ENCODE measurements at regions not wholly inside any gene's neighbourhood (a gene's known extent, or its start where the extent isn't known, plus 50 kb on each side); places are given as distances from the start of the nearest gene placed in this dataset.
"Not testable (repeated sequence)": the region's sequence is repeated elsewhere in the genome, so short reads cannot be mapped to it uniquely, and the experiment has no call there.

DNA sequence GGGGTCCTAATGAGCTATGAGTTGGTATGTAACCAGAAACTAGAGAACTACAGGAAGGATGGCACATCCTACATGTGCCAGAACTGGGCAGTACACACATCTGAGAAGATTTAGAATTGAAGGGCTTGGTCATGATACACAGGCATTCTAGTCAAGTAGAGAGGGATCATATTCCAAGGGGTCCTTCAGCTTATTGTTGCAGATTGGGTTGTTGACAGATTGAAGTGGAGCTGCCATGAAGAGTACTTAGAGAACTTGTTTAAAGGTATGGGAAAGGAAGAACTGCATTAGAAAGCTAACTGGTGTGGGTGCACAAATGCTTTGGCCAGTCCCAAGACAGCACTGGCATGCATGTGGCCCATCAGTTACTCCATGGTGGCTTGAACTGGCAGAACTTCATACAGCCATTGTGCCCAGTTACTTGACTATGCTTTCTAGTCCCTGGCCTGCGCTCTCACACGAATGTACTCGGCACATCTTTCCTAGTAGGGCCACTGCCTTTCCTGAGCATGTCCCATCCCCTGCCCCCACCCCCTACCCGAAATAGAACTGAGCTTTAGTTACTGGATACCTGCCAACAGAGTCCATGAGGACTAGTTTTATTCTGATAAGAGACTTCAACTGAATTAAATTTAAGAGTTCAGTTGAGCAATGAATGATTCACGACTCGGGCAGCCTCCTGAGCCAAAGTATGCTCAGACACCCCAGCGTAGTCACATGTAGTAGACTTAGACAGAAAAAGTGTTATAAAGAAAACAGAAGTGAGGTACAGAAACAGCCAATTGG lies 64.0 kb downstream of the CCNG2 start:
- no peak for DNase-seq

DNA sequence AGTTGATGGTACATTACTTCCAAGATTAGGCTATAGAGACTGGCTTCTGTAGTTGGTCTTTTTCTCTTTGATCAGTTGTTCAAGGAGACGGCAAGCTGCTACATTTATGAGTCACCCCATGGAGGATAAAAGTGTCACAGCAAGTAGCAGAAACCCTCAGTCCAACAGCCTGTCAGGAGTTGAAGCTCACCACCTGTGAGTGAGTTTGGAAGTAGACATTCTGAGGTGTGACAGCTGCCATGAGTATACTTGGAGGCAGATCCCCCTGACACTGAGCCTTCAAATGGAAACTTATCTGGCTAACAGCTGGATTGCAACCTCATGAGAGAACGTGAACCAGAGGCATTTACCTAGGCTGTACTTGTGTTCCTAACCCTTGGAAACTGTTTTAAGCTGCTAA lies 68.0 kb downstream of the CCNG2 start:
- DNase-seq = no peak

DNA sequence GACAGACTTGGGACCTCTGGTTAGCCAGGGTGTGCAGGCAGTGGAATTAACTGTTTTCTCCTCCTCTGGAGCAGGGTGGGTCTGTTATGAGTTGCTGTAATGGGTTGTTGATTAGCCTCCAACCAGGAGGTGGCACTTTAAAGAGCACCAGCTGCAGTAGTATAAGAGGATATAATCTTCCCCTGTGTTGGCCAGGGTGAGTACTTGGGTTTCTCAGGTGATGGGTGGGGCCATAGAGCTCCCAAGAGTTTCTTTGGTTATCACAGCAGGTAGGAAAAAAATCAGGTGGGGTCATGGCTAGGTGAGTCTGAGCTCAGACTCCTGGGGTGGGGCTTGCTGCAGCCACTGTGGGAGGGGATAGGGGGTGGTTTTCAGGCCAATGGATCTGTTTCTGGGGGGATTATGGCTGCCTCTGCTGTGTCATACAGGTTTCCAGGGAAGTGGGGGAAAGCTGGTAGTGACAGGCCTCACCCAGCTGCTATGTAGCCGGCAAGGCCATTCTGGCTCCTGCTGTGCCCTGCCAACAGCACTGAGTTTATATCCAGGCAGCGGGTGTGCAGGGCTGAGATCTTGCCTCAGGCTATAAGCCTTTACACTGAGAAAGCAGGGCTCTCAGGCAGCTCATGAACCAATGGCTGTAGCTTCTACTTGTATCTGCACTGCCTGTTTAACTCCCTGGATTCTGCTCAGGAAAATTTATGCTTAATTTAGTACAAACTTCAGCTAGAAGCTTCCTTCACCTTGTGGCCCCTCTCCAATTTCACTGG lies 70.1 kb downstream of the CCNG2 start:
- no peak for DNase-seq

DNA sequence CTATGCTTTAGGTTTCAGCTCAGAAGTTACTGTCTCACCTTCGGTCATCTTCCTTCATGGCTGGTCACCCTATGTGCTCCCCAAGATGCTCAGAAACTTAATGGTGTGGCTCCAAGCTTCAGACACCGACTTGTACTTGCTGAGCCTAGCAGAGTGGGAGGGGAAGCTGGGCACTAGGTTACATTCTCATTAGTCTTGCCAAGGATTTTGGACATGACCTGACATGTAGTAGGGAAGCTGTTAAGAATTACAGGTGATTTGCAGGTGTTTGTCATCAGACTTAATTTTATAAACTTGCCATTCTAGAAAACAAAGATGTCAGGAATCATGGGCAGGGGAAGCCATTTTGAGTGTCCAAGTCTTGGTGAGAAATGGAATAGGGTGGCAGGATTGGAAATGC lies 72.4 kb downstream of the CCNG2 start:
- no peak for DNase-seq

DNA sequence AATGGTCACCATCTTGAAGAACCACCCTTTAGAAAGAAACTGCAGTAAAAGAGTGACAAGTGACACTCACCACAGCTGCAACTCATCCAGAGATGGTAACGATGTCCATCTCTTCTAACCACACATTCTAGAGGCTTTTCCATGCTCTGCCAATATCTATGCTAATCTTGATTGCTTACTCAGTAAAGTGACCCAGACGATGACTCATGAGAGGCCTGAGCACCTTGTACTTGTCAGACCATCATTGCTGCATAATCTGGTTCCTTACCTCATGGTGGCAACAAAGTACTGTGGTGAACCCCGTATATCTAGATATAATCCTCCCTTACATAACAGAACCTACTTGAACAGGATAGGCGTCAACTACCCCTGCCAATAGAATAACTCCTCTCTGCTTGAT lies 75.6 kb downstream of the CCNG2 start:
- DNase-seq = no peak

DNA sequence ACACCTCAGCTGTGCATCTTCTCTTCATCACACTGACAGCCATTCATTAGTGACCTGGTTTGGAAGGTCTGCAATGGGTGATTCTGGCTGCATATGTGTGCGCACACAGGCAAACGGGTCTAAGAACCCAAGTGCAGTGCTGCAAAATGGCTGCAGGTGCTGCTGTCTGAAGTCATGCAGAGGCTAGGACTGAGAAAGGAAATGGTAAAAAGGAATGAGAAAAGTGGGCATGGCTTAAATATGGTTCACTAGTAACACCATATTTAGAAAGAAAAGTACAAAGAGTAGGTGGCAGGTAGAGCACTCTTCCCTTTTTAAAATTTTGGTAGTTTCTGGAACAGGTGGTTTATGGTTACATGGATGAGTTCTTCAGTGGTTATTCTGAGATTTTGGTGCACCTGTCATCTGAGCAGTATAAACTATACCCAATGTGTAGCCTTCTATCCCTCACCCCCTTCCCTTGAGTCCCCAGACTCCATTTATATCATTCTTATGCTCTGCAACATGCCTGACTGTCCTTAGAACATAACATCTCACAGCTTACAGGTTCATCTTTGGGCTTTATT lies 78.4 kb downstream of the CCNG2 start:
- no peak for DNase-seq

DNA sequence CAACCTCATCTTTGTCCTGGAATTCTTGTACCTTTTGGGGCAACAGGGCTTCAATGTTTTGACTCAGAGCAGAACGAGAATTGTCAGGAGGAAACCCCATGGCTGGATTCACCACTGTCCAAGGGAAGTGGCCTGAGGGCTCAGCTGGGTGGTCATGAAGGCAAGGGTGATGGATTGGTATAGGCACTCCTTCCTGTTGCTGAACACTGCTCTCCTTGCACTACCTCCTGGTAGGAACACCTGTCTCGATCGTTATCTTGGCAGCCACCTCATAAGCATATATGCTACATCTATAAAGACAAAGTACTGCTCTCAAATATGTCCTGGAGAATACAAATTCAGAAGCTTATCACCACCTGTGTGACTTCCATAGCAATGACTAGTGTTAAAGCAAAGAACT lies 79.8 kb downstream of the CCNG2 start:
- no peak for DNase-seq

DNA sequence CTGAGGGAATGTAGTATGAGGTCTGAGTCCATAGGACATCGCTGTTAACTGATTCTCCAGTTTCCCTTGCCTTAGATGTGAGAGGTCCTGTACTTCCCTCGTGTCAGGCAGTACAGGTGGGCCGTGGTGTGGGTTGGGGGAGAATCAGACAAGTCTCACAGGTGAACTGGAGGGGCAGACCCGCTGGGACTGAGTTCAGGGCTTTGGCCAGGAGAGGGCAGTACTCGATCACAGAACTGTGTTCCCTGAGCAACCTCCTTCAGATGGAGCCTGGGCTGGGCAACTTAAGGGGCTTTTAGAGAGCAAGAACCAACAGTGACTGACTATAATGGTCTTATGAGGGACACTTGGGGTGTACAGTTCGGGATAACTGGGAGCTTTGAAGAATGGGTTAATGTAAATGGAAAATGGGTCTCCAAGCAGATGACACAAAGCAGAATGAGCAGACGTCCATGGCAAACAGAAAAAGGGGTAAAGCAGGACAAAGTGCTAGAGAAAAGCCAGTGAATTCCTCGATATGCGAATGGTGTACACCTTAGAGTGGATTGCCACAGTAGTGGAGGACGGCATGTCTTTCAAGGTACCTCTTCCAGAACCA lies 83.6 kb downstream of the CCNG2 start:
- DNase-seq = peak; percentile 30 to 46

DNA sequence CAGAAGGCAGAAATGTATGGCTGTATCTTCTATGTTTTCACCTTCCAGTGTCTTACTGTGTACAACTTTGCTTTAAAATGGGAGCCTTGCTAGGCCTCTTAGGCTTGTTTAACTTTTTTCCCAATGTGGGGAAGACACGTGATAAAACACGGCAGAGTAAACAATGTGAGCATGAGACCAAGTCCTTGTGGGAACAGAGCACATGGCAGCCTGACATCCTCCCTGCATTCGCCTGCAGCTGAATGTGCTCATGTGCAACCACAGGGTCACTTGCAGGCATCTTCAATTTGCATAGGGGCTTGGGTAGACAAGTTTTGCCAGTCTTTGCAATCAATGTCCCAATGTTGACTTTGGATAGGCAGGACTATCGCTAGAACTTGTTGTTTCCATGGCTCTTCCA lies 91.8 kb downstream of the CCNG2 start:
- DNase-seq = no peak

DNA sequence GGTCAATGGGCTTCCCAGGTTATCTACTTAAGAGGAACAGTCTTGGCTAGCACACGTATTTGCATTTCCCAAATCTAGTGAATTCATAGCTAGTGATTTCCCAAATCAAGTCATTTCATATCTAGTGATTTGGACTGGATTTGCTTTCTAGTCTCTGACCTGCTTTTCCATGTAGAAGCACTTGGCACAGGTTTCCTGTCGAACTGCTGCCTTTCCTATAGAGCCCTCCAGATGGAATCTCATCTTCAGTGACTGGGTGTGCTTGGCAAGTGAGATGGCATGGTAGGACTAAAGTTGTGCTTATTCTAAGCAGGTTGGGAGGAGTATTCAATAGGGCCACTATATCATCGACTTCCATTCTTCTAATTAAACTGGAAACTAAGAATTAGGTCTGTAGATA lies 94.7 kb downstream of the CCNG2 start:
- no peak for DNase-seq

DNA sequence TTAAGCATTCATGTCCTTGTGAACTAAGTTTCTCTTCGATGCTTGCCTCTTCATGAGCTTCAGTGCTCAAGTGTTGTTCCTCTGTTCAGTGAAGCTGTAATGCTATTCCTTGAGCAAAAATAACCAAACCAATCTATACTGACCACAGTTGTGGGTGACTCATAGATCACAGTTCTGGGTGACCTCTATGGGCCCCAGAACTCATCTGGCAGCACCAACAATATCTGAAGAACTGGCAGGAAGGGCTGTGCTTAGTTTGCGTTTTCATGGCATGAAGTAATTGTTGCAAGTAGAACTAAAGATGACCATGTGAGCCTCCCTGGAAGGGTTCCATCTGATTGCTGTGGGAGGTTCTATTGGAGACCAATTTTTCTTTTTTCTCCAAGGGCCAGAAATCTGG lies 106.2 kb downstream of the CCNG2 start:
- DNase-seq = no peak

DNA sequence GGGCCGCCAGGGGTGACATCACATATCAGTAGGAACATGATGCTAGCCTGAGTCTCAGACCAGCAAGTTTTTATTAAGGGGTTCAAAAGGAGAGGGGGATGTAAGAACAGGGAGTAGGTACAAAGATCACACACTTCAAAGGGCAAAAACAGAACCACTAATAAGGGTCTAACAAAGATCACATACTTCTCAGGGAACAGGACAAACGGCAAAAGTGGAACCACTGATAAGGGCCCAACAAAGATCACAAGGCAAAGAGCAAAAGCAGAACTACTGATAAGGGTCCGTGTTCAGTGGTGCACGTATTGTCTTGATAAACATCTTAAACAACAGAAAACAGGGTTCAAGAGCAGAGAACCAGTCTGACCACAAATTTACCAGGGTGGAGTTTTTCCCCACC lies 107.0 kb downstream of the CCNG2 start:
- DNase-seq = not testable (repeated sequence)

DNA sequence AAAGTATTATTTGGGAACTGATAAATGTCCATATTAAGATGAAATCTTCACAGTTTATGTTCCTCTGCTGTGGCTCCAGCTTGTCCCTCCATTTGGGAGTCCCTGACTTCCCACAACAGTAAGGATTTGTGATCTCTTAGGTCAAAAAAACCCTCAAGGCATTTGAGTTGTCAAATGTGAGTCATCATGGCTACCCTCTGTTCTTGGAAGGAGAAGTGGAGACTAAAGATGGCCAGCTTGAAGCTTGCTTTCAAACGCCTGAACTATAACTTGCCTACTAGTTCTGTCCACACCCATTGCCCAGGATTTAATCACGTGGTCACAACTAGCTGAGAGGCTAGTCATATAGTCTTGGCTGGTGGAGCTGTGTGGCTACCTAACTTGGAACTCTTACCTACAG lies 107.8 kb downstream of the CCNG2 start:
- no peak for DNase-seq

DNA sequence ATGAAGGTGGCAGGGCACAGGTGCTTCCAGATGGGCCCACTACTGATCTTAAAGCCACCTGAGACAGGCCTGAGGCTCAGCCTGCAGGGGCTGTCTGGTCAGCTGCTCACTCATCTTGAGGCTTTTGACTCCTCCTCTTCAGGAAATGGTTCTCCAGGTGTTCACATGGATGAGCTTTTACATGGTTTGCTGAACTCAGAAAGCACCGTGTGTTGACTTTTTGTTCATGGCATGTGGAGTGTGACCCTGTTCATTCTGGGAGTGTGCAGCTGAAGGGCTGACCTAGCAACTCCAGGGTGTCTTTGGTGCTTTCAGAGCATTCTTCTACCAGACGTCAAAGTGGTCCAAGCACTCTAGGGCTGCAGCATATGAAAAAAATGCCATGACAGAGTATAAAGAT lies 111.1 kb downstream of the CCNG2 start:
- no peak for DNase-seq

DNA sequence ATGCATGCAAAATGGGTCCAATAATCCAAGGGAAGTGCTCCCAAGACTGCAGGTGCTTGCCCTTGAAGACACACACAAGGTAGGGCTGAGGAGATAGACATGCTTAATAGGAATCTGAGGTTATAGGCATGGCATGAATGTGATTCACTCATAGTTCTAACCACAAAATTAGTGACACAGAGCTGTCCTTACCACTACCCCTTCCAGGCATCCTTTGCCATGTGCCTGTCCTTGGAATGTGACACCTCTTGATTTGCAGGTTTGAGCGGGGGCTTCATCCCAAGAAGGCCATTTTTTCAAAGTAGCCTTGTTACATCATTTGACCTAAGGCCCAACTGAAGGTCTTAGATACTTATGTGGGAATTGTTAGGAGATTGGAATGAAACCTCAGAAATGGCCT lies 112.5 kb downstream of the CCNG2 start:
- no peak for DNase-seq

DNA sequence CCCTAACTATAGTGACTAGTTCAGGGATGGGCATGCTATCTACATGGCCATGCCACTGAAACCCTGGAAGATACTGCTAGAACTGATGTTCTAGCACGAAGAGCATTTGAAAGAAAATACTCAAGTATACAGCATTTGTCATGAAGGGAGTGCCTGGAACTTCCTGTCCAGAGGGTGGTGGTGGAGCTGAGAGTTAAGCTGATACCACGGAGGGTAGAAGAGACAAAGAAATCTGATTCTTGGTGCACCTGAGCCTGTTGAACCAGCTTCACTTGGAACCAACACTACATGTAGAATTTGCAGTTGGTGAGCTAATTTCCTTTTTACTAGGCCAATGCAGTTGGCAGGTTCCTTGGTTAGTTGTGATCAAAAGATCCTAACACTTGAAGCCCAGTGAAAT lies 116.4 kb downstream of the CCNG2 start:
- DNase-seq = no peak

DNA sequence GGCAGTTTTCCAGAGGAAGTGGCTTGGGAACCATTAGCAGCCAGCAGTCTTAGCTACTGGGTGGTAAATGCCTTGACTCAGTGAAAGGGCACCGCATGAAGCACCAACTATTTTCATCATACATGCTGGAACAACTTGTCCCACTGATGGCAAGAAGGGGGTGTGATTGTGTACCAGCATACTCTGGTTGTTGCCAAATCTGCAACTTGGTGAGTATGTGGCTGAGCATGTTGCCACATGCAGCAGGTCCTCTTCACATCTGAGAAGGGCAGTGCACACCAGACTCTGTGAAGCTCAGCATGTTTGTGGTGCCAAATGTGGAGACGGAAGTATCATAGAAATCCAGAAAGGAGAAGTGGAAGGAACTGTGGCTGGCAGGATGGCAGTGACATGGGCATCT lies 122.1 kb downstream of the CCNG2 start:
- DNase-seq = not testable (repeated sequence)

DNA sequence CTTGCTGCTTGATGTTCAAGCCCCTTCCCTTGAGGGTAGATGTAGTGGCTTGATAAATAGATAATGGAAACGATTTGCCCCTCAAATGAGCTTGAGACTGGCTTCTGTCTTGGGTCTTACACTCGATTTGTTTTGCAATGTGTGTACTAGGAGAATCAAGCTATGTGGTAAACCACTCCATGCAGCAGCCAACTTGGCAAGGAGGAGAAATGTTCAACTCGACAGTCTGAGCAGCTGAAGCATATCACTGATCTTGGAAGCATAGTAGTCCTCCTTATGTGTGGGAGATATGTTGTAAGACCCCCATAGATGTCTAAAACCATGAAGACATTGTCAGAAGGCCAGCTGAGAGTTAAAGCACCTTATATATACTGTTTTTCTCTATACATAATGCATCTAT lies 125.3 kb downstream of the CCNG2 start:
- peak; percentile 27 to 55 for DNase-seq

DNA sequence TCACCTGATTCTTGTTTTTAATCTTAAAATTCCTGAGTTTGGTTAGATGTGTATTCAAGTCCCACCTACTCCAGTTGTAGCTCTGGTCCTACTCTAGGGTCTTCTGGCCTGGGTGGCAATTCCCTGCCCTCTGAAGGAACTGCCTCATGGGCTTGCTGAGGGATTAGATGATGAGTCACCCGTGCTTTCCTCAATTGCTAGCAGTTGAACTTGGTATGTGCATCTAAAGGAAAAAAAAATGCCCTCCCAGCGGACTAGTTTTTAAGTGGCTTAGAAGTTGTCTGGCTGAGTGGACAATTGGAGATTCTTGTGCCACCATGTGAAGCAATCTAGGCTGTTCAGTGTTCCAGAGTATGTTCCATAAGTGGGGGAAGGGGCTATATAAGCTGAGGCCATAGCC lies 127.0 kb downstream of the CCNG2 start:
- DNase-seq = no peak

DNA sequence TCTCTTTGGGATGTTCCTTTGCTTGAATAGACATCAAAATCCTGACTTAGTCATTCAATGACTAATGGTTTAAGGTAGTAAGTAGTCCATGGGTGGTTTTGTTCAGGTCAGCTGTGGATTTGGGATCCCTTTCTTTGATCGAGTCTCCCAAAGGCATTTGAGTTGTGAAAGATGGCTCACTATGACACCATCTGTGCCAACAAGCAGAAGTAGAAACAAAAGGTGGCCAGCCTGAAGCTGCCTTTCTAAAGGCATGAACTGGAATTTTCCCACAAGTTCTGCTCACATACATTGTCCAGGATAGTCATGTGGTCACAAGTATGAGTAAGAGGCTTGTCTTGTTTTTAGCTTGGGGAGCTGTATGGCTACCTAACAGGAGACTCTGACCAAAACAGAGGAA lies 129.9 kb downstream of the CCNG2 start:
- DNase-seq = no peak

DNA sequence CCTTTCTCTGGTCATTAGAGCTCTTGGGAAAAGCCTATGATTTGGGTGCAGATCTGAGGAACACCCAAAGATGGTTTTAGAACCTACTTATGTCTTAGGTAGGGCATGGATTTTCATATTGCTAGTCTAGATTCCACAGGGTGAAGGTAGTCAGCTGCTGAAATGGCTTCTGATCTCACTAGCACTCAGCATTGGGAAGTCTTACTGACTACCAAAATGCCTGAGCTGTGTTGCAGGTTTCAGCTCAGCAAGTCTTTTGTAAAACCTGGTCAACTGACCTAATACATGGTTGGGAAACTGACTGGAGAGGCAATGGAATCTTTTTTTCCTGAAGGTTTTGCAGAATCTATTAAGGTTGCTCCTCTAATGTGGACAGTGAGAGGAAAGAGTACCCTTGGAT lies 136.4 kb downstream of the CCNG2 start:
- no peak for DNase-seq

DNA sequence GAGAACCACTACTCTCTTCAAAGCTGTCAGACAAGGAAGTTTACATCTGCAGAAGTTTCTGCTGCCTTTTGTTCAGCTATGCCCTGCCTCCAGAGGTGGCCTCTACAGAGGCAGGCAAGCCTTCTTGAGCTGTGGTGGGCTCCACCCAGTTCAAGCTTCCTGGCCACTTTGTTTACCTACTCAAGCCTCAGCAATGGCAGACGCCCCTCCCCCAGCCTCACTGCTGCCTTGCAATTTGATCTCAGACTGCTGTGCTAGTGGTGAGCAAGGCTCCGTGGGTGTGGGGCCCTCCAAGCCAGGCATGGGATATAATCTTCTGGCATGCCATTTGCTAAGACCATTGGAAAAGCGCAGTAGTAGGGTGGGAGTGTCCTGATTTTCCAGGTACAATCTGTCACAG lies 144.0 kb downstream of the CCNG2 start:
- DNase-seq = not testable (repeated sequence)

DNA sequence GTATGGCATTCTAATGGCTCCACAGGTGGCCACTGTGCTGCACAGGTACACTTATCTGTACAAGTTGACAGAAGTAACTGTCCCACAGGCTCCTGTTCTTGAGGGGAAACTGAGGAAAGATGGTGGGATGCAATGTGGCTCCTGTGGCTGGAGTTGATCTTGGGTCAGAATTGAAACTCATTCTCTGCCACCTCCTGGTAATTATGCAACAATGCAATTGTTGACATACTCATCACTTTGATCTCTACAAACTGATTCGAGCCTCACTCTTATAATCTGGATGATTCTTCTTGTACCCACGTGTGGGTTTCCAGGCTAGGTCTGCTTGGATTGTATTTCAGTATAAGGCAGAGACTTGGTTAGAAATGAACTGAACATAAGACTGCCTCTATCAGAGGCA lies 148.8 kb downstream of the CCNG2 start:
- DNase-seq = no peak

Measured in right lung (tissue), 2 donors.